ENCODE measurements at regions not wholly inside any gene's neighbourhood (a gene's known extent, or its start where the extent isn't known, plus 50 kb on each side); places are given as distances from the start of the nearest gene placed in this dataset.

DNA sequence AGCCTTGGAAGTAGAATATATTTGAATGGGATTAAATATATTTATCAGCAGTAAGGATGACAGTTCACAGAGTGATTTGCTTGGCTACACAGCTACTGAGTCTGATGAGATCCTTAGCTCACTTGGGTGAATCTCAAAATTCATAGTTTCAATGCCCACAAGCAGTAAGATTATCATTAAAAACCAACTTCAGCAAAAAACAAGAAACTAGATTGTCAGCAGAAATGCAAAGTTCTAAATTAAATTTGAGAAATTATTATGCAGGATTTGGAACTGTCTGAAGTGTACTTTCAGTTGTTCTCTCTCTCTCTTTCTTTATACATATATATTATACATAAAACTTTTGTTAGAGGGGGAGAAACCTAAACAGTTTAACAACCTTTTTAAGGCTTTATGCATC is 288.8 kb upstream of the SASH1 start:
- no peak for DNase-seq

DNA sequence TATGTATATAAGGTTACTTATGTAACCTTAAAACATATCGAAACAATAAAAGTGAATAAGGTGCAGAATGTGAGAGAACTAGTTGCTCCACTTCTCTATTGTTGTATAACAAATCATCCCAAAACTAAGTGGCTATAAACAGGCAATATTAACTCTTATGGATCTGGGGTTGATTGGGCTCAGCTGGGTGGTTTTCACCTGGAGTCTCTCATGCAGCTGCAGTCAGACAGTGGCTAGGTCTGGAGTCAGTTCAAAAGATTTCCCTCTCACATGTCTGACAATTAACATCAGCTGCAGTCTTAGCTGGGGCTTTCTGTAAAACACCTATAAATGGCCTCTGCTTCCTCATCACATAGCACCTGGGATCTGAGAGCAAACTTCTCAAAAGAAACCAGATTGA is 288.4 kb upstream of the SASH1 start:
- DNase-seq = no peak

DNA sequence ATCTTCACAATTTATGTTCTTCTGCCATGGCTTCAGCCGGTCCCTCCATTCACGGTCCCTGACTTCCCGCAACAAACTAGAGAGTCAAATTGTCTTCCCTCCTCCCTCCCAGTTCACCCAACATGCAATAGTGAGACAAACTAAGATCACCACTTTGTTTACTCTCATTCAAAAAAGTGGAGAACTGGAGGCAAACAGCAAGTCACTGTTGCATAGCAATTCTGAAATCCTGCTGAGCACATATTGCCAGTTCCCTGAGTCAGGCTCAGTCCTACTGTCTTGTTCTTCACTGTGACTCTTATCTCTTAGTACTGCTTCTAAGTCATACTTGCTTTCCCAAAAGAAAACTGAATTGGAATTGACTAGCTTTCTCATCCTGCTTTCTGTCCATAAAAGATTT is 287.2 kb upstream of the SASH1 start:
- DNase-seq = no peak

DNA sequence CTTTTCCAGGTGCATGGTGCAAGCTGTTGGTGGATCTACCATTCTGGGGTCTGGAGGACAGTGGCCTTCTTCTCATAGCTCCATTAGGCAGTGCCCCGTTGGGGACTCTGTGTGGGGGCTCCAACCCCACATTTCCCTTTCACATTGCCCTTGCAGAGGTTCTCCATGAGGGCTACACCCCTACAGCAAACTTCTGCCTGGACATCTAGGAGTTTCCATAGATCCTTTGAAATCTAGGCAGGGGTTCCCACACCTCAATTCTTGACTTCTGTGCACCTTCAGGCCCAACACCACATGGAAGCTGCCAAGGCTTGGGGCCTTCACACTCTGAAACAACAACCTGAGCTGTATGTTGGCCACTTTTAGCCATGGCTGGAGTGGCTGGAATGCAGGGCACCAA is 282.8 kb upstream of the SASH1 start:
- DNase-seq = no peak

DNA sequence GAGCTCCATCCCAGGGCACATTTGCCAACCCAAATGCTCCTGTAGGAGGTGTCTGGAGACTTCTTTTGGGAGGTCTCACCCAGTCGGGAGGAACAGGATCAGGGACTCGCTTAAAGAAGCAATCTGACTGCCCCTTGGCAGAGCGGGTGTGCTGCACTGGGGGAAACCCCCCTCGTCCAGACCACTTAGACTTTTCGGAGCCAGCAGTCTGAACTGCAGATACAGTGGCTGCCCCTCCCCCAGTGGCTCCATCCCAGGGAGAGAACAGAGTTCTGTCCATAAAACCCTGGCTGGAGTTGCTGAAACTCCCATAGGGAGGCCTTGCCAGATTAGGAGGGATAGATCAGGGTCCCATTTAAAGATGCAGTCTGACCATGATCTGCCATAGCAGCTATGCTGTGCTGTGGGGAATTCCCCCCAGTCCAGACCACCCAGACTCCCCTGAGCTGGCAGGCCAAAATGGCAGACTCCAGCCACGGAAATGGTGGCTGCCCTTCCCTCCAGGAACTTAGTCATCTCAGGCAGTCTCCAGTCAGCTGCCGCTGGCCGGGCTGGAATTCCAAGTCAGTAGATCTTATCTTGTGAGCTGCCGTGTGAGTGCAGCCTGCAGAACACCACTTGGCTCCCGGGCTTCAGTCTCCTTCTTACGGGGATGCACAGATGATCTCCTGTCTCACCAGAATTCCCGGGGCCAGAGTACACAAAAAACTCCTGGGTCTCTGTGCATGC is 278.1 kb upstream of the SASH1 start:
- no peak for DNase-seq

DNA sequence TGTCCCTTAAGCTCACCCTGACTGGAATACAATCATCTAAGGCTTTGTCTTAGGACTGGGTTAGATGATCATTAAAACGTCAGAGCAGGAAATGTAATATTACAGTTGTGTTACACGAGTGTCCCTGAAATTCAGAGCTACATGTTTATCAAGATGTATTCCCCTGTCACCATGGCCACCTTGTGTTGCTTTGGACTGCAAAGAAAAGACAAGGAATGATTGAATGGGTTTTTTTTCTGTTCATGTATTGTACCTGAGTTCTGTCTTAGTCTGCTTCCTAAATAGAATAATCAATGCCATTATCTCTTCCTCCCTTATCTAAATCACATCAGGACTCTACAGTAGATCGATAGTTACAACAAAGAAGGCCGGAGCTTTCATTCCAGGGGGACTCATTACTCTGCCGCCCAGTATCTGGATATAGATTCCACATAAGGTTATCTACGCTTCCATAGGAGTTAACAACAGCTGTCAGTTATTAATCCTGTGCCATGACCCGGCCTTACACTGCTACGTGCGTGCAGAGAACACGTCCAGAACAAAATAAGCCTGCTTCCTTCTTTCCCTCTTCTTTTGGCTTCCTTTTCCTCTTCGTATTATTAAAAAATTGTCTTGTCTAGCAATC is 274.1 kb upstream of the SASH1 start:
- no peak for DNase-seq

DNA sequence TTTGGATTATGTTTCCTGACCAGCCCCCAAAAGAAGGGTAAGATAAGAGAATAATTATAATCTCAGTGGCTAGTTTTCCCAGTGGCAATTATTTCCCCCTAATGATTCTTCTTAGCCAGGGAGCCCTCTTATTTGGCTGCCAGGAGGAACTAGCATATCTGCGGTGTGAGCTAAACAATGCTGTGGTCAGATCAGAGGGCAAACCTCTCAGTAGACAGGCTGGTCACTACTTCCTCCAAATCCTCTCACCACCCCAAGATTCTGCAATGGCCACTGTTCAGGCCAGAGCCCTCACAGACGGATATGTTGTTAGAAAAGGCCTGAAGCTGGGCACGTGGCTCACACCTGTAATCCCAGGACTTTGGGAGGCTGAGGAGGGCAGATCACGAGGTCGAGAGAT is 273.4 kb upstream of the SASH1 start:
- DNase-seq = no peak

DNA sequence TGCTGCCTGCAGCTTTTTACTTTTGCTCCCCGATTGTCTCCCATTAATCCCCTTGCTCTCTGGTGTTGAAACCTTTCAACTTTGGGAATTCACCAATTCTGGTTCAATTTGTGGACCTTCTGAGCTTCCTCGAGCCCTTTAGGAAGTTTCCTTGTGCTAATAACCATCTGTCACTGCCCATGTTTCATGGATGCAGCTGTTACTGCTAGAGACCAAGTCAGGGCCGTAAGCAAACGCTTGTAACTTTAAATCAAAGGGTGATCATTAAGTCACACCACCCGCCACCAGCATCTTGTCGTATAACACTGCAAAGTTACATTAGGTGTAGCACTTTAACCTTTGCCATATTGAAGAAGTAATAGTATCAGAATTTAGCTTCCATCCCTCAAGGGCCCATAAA is 268.3 kb upstream of the SASH1 start:
- DNase-seq = no peak

DNA sequence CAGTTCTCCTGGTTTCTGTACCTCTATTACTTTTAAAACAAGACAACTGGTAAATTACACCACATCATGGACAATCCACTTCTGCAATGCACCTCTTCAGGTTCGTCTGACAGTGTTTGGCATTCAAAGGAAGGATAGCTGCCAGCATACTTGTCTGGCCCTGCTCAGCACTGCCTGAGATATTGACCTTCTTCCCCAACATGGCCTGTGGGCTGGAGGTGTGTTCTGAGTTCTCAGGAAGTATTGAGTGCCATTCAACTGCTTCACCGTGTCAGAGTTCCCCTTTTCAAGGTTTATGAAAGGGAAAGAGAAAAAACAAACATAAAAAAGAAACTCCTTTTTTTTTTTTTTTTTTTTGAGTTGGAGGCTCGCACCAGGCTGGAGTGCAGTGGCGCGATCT is 267.9 kb upstream of the SASH1 start:
- DNase-seq = no peak

DNA sequence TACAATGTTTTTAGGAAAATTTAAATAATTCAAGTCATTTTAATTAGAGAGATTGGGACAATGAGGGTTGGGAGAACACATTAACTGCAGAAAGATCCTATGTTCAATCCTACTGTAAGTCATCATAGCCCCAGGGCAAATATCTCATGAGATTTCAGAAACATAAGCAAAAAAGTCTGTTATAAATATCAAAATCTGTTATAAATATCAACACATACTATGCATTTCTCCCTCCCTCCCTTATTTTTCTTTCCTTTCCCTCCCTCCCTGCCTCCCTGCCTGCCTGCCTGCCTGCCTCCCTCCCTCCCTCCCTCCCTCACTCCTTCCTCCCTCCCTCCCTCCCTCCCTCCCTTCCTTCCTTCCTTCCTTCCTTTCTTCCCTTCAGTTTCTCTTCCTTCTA is 267.3 kb upstream of the SASH1 start:
- no peak for DNase-seq

DNA sequence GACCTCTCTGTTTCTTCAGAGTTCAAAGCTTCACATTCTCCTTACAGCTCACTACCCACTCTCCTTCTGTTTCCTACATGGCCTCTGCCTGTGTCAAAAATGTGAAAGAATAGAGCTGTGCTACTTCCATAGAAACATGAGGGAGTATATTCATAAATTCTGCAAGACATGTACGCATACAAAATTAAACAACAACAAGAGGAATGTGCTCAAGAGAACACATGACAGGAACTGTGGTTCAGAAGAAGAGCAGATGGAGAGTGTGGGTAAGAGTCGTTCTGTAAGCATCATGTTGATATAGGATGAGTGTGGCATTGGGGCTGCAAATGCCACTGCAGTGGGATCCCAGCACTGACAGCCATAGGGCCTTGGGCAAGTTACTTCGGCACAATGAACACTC is 266.6 kb upstream of the SASH1 start:
- no peak for DNase-seq

DNA sequence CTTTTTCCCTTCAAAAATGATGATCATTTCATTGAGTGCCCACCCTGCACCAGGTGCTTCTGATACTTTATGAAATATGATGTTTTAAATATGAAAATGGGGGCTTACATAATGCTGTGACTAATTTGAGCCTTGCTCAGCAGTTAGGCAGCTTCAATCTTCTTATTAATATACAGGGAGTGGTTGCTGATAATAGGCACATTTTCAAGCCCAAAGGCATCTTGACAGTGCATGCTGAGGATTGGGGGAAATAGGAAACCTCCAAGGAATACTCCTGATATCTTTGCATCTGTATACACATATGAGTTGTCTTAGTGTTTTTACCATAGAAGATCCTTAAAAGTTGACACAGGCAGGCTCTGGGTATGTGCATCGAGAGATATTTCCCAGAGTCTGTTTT is 262.3 kb upstream of the SASH1 start:
- DNase-seq = no peak

DNA sequence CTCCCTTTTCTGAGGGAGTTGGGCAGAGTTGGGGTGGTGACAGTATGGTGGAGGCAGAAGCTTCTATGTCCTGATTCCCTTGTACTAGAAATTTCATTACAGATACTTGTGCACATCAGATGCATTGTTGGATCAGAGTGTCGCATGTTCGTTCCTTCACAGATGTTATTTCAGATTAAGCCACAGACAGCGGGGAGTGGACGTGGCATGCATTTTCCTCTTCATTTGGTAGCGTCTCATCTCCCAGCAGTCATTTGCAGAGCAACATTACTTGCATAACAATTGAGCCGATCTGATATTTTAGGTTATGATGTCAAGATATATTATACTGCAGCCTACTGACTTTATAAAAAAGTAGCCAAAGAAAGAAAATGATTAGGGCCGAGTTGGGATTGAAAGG is 261.6 kb upstream of the SASH1 start:
- no peak for DNase-seq

DNA sequence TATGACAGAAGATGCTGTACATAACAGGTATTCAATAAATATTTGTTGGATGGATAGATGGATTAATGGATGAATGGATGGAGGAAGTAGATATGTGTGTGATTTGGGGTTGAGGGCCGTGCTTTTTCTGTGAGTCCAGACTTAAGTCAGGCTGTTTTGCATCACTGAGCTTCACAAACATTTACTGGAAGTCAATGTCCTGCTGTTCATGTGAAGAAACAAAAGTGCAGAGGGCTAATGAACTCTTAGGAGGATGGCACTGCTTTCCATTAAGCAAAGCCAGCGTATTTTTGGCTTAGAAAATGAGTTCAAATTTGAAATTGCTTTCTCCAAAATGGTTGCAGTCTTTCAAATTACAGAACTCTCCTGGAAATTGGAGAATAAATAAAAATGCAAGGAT is 260.6 kb upstream of the SASH1 start:
- DNase-seq = no peak

DNA sequence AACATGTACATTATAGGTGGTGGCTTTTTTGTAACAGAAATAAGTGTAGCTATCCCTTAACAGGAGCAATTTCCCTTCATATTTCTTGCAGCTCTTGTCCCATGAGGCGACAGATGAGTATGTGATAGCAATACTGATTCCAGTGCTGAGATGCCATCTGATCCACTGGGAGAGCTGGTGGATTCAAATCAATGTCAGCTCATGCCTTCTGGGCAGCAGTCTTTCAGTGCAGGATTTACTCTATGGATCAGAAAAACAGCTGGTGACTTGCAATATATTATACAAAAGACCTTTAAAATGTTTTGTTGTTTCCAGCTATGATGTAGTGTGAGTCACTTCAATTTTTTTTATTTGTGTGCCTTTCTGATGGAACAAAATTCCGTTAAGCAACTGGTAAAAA is 259.9 kb upstream of the SASH1 start:
- DNase-seq = no peak

DNA sequence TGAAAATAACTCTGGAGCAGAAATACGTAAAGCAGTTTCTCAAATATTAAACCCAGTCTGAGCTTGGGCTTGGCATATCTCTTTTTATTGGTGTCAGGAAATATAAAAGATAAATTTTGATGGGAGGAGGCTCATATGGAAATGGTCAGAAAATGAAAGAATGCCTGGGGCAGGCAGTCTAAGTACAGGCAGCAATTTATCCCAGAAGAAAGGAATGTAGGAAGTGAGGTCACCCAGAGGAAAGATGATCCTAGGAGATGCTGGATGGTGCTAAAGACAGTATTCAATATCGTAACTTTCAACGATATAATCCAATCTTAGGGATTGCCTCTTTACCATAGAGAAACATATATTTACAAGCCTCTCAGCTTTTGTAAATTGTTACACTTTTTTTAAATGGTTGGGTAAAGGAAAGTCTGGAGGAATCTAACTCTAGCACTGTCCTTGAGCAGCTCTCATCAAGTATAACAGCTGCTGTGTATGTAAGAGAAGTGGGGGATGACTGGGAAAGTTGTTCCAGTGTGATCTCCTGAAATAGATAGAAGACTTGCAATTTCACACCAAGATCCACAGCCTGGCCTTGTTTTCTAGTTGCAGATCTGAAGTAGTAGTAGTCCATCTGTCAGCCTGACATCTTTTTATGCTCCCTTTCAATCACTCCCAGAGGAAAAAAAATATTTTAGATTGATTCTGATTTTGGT is 256.9 kb upstream of the SASH1 start:
- DNase-seq = no peak

DNA sequence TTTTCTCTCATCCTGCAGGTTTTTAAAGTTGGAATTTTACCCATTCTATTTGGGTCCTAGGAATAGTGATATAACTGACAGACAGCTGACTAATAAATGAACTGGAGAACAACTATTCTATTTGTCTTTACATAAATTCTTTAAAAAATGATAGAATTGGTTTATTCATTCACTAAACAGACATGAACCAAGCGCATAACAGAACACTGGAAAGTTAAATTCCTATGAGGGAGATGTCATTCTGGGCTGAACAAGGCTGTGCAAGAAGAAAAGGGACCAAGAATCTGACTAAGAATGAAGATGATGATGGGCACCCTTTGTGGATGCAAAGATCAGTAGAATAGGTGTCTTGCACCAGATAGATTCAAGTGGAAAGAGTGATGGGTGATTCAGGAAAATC is 256.3 kb upstream of the SASH1 start:
- no peak for DNase-seq

DNA sequence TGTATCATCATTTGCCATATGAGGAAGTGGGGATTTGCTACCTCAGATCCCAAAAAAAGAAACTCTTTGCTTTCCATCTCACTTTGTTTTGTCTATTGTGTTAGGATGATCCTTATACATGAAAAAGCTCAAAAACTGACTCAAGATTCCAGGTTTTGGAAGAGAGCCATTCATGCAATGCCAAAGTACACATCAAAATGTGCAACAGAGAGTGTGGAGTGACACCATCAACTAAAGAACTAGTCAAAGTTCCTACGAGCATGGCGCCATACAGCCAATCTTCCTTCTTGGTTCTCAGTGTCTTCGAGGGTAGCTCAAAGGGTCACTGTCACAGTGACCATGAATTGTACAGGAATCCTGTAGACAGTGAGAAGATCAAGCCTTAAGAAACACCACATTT is 255.8 kb upstream of the SASH1 start:
- no peak for DNase-seq

DNA sequence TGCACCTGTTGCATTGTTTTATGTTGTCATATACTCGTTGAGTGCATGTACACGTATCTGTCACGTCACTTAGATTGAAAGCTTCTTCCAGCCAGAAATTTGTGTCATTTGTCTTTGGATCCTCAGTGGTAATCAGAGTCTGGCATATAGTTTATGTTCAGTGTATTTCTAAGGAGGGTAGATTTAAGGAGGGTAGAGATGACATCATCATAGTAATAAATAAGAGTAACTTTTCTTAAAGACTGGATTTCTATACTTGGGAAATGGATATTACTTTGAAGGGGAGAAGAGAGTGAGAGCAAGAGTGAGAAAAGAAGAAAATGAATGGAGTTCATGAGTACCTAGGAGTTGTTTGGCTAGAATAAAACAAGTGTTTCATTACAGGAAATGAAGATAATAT is 255.0 kb upstream of the SASH1 start:
- DNase-seq = no peak

DNA sequence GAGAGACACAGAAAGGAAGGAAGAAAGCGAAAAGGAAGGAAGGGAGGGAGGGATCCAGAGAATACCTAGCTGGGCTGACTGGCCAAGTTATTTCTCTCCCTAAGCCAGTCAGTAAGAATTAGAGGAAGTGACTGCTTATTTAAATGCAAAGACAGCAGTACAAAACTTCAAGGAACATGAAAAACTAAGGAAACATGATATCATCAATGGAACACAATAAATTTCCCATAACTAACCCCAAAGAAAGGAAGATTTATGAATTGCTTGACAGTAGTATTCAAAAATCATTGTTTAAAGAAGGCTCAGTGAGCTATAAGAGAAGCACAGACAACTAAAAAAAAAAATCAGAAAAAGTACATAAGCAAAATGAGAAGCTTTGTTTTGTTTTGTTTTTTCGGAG is 252.3 kb upstream of the SASH1 start:
- DNase-seq = no peak

DNA sequence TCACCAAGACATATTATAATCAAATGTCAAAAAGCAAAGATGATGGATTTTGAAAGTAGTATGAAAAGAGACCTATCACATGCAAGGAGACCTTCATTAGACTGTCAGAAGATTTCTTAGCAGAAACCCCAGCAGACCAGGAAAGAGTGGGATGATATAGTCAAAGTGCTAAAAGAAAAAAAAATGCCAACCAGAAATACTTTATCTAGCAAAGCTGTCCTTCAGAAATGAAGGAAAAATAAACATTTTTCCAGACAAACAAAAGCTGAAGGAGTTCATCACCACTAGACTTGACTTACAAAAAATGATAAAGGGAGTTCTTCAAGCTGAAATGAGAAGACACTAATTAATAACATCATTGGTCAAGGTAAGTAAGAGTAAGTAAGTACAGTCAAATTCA is 251.2 kb upstream of the SASH1 start:
- DNase-seq = no peak

DNA sequence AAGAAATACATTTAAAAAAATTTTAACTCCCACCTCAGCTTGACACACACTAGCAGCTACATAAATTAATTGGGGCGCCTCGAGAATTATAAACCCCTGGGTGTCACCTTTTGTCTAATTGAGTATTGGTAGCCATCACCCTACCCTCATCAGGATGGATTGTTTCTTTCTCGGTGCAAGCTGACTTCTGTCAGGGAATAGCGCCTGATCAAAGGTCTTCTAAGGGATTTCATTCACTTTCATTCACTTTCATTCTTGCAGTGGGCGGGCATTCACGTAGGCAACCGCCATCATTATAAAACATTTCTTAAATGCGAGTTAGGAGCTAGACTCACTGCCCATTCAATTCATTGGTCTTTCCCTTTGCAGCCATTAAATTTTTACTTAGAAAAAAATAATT is 239.2 kb upstream of the SASH1 start:
- DNase-seq = no peak

DNA sequence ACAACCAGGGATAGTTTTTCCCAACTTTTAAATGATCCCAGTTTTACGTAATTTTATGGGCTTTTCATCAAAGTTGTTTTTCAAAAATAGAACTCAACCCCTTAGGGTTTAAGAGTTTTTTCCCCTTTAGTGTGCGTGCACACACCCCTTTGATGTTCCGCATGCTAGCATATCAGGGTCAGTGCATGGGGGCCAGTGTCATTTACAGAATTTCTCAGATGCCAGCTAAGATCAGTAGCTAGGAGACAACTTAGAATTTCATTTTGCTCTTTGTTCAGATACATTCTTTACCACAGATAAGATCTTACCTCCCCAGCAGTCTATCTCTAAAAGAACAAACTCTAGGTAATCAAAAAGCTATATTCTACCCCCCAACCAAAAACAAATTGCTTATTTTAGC is 238.5 kb upstream of the SASH1 start:
- no peak for DNase-seq

DNA sequence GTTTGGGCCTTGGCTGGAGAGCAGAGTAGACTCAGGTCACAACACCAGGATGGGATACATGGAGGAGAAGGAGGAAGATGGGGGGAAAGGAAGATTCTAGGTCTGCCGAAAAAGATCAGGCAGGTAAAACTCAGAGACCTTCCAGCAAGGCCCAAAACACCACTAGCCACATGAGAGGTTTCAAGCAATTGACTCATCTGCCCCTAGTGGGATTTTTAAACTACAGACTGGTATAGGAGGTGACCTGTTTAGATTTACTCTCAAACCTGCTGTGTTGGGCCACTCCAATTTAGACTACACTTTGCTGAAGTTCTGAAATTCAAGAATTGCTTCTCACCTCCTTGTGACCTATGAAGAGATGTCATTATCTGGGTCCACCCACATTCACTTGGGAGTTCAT is 236.9 kb upstream of the SASH1 start:
- no peak for DNase-seq

All from right kidney (tissue), 1 donor.